ENCODE measurements at regions not wholly inside any gene's neighbourhood (a gene's known extent, or its start where the extent isn't known, plus 50 kb on each side); places are given as distances from the start of the nearest gene placed in this dataset.

DNA sequence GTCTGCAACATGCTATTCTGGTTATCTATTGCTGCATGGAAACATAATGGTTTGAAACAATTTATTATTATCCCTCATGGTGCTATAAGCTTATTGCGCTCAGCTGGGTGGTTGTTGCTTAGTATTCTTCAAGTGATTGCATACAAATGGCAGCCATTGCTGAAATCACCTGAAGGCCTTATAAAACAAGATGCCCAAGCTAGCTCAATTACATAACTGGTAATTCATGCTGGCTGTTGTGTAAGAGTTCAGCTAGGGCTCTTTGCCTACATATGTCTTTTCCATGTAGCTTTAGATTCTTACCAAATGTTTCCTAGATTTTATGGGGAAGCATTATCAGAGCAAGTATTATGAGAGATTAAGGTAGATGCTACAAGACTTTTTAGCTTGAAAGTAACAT is 644.0 kb upstream of the CBLB start:
- no peak overlapping the region for H3K27ac ChIP-seq (replicated peaks)
- no peaks in the 10 kb centered on the region for H3K4me1 ChIP-seq
- no peaks in the 10 kb centered on the region for H3K27me3 ChIP-seq (ENCODE audit: low read depth)
- no peak overlapping the region for H3K4me3 ChIP-seq
- peaks cover 2% of the 10 kb centered on the region for H3K9me3 ChIP-seq (replicated peaks)
- no peaks in the 10 kb centered on the region for H3K36me3 ChIP-seq
- DNase-seq = no peak
- intact Hi-C loops (cut with micrococcal nuclease) = no loop called here
- TF ChIP-seq, protein P1, sequence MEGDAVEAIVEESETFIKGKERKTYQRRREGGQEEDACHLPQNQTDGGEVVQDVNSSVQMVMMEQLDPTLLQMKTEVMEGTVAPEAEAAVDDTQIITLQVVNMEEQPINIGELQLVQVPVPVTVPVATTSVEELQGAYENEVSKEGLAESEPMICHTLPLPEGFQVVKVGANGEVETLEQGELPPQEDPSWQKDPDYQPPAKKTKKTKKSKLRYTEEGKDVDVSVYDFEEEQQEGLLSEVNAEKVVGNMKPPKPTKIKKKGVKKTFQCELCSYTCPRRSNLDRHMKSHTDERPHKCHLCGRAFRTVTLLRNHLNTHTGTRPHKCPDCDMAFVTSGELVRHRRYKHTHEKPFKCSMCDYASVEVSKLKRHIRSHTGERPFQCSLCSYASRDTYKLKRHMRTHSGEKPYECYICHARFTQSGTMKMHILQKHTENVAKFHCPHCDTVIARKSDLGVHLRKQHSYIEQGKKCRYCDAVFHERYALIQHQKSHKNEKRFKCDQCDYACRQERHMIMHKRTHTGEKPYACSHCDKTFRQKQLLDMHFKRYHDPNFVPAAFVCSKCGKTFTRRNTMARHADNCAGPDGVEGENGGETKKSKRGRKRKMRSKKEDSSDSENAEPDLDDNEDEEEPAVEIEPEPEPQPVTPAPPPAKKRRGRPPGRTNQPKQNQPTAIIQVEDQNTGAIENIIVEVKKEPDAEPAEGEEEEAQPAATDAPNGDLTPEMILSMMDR (IDR thresholded peaks at IDR 0.05; ENCODE audit: borderline replicate concordance) = no peak

DNA sequence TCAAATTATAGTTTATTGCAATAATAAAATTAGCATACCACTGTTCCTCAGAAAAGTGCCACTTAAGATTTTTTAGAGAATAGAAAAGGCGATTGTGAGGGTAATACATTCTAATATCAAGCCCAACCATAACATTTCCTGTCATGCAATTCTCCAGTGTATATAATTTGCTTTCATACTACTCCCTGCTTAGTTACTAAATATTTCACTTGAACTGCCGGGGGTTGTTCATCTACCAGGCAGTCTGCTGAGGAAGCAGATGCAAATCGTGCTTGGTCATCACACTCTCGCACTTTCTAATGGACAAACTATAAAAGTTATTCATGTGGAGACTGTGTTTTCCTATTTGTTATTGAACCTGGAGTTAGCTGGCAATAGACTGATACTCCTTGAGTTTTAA is 645.6 kb upstream of the CBLB start:
- Histone ChIP-seq H3K9me3 (replicated peaks) (no peaks in the 10 kb centered on the region), H3K27me3 (ENCODE audit: low read depth) (no peaks in the 10 kb centered on the region), H3K4me3 (no peak overlapping the region), H3K27ac (replicated peaks) (no peak overlapping the region), H3K4me1 (no peaks in the 10 kb centered on the region), H3K36me3 (no peaks in the 10 kb centered on the region)
- DNase-seq = no peak
- TF ChIP-seq, protein P1 (IDR thresholded peaks at IDR 0.05; ENCODE audit: borderline replicate concordance) = no peak
- intact Hi-C loops (cut with micrococcal nuclease) = no loop called here

DNA sequence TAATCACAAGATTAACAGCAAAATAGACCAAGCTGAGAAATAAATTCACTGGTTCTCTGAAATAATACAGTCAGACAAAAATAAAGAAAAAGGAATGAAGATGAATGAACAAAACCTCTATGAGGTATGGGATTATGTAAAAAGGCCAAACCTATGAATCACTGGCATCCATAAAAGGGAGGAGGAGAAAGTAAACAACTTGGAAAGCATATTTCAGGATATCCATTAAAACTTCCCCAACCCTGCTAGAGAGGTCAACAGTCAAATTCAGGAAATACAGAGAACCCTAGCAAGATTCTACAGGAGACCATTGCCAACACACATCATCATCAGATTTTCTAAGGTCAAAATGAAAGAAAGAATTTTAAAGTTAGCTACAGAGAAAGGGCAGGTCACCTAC is 649.7 kb upstream of the CBLB start:
- DNase-seq = no peak
- Histone ChIP-seq H3K36me3 (no peaks in the 10 kb centered on the region), H3K27me3 (ENCODE audit: low read depth) (no peaks in the 10 kb centered on the region), H3K9me3 (replicated peaks) (no peaks in the 10 kb centered on the region), H3K4me1 (no peaks in the 10 kb centered on the region), H3K27ac (replicated peaks) (no peak overlapping the region), H3K4me3 (no peak overlapping the region)
- TF ChIP-seq, protein P1 (IDR thresholded peaks at IDR 0.05; ENCODE audit: borderline replicate concordance) = no peak
- intact Hi-C loops (cut with micrococcal nuclease) = no loop called here

DNA sequence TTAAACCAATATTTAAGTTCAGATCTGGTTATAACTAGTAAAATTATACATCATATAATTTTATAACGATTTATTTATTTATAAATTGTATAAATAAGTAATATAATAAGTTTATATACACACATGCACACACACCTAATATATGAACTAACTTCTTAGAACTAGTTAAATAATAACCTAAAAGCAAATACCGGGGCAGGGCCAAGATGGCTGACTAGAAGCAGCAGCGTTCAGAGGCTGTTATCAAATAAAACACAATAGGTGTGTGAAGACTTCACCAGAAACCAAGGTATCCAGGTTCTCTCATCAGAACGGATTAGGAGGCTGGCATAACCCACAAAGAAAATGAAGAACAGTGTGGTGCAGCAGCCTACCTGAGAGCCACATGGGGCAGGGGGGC is 653.6 kb upstream of the CBLB start:
- no peaks in the 10 kb centered on the region for H3K36me3 ChIP-seq
- TF ChIP-seq, protein P1 (IDR thresholded peaks at IDR 0.05; ENCODE audit: borderline replicate concordance) = no peak

DNA sequence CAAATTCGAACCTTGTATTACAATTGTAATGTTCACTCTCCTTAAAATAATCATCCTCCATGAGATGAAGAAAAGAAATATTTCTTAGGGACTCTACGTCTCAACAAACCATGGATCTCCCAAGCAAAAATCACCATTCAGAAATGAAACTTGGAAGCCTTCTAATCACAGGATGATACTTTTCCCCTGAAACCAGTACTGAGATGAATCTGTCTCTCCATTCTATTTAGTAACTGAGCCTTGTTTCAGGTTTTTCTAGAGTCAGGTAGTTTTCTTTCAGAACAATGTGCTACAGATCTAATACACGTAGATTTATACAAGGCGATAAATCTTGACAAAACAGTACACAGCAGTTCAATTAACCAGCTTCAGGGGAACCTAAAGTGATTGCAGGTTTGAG is 660.1 kb upstream of the CBLB start:
- H3K4me1 ChIP-seq = no peaks in the 10 kb centered on the region
- no peak overlapping the region for H3K4me3 ChIP-seq
- DNase-seq = no peak
- H3K27ac ChIP-seq (replicated peaks) = no peak overlapping the region
- intact Hi-C loops (cut with micrococcal nuclease) = no loop called here
- TF ChIP-seq, protein P1 (IDR thresholded peaks at IDR 0.05; ENCODE audit: borderline replicate concordance) = no peak
- peaks cover 11% of the 10 kb centered on the region for H3K9me3 ChIP-seq (replicated peaks)
- H3K36me3 ChIP-seq = no peaks in the 10 kb centered on the region
- H3K27me3 ChIP-seq (ENCODE audit: low read depth) = no peaks in the 10 kb centered on the region

More for the DNA sequence above, 653.6 kb upstream of the CBLB start:
- no peaks in the 10 kb centered on the region for H3K27me3 ChIP-seq (ENCODE audit: low read depth)
- H3K4me3 ChIP-seq = no peak overlapping the region
- intact Hi-C loops (cut with micrococcal nuclease) = no loop called here
- H3K4me1 ChIP-seq = no peaks in the 10 kb centered on the region
- peaks cover 8% of the 10 kb centered on the region for H3K9me3 ChIP-seq (replicated peaks)
- no peak for DNase-seq
- no peak overlapping the region for H3K27ac ChIP-seq (replicated peaks)

DNA sequence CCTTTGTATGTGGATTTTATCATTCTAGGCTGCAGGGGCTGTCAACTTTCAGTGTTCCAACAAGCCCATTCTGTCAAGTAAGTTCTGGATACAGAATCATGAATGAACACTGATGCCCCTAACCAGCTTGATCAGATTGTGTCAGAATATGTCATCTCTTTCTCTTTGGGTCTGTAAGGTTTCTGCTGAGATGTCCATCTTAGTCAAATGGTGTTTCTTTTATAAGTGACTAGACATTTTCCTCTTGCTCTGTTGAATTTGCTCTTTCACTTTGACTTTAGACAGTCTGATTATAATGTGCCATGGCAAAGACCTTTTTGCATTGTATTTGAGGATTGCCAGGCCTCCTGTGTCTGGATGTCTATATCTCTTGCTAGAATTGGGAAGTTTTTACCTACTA is 660.9 kb upstream of the CBLB start:
- Histone ChIP-seq H3K4me1 (no peaks in the 10 kb centered on the region), H3K36me3 (no peaks in the 10 kb centered on the region), H3K27me3 (ENCODE audit: low read depth) (no peaks in the 10 kb centered on the region), H3K9me3 (replicated peaks) (peaks cover 11% of the 10 kb centered on the region), H3K27ac (replicated peaks) (no peak overlapping the region), H3K4me3 (no peak overlapping the region)
- intact Hi-C loops (cut with micrococcal nuclease) = no loop called here
- DNase-seq = no peak
- TF ChIP-seq, protein P1 (IDR thresholded peaks at IDR 0.05; ENCODE audit: borderline replicate concordance) = no peak
